Endothelial cell (in vitro differentiated cells): ENCODE measurements at regions not wholly inside any gene's neighbourhood (a gene's known extent, or its start where the extent isn't known, plus 50 kb on each side); places are given as distances from the start of the nearest gene placed in this dataset.
"Not testable (repeated sequence)": the region's sequence is repeated elsewhere in the genome, so short reads cannot be mapped to it uniquely, and the experiment has no call there.

Experiments
- DNase-seq: peaks from one replicate; pipeline ENCODE4 v3.0.0; 2021; ENCODE audit warnings: low spot score
- H3K27ac Mint-ChIP-seq: one replicate; pipeline ENCODE4 v1.8.0; 2021; ENCODE audit warnings: mixed read lengths, inconsistent platforms; ENCODE audit not compliant: unreplicated experiment
- H3K27me3 Mint-ChIP-seq: one replicate; pipeline ENCODE4 v1.8.0; 2021; ENCODE audit warnings: mild to moderate bottlenecking, moderate library complexity, mixed read lengths, inconsistent platforms; ENCODE audit not compliant: unreplicated experiment
- H3K36me3 Mint-ChIP-seq: one replicate; pipeline ENCODE4 v1.8.0; 2021; ENCODE audit warnings: mild to moderate bottlenecking, low read depth, mixed read lengths, inconsistent platforms; ENCODE audit not compliant: unreplicated experiment
- H3K4me1 Mint-ChIP-seq: one replicate; pipeline ENCODE4 v1.8.0; 2021; ENCODE audit warnings: mild to moderate bottlenecking, mixed read lengths, inconsistent platforms; ENCODE audit not compliant: unreplicated experiment
- H3K4me3 Mint-ChIP-seq: one replicate; pipeline ENCODE4 v1.8.0; 2021; ENCODE audit warnings: mild to moderate bottlenecking, mixed read lengths, inconsistent platforms; ENCODE audit not compliant: unreplicated experiment
- H3K9me3 Mint-ChIP-seq: one replicate; pipeline ENCODE4 v1.8.0; 2021; ENCODE audit warnings: mixed read lengths, inconsistent platforms; ENCODE audit not compliant: unreplicated experiment
- TF ChIP-seq, protein P1 (sequence below): fragments of 200-600 bp; sonication (generic); IDR thresholded peaks from one replicate; pipeline ENCODE4 v1.5.0; 2021; ENCODE audit warnings: antibody characterized with exemption; ENCODE audit not compliant: unreplicated experiment

DNA sequence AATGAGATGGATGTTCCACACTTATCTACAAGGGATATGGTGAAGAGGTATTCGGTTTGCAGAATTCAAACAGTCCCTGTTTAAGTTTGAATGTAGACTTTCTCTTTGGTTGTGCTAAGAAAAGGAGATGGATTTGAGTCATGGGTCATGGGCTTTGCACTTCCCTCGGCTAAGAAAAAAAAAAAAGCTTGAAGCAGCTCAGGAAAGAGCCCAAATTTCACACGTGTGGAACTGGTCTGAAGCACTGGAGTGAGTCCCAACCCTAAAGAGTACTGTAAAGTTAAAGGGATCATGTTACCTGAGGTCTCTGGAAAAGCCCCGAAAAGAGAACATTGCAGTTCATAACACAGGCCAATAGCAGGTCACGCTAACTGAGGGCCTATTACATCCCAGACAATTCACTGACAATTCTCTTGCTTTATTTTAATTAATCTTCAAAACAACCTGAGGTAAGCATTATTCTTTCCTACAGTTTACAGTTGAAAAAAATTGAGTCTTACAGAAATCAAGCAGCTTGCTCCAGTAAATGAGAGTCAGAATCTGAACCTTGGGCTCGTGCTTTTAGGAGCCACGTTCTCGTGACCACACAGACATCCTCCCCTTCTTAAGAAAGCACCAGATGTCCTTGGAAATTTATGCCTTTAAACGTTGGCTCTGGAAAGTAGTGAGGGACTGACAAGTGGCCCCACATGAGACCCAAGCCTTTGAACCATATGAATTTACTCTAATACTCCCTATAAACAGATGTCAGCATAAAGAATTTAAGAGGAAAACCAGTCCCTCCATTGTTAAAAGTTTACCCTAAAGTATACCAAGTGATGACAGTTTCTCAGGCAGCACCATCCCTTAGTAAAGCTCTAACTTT, 89.3 kb downstream of the MAD2L1 start:
- H3K9me3 Mint-ChIP-seq, result no peaks in the 10 kb centered on the region
- H3K27ac Mint-ChIP-seq, result no peak overlapping the region
- no peaks in the 10 kb centered on the region for H3K4me1 Mint-ChIP-seq
- TF ChIP-seq, protein P1, sequence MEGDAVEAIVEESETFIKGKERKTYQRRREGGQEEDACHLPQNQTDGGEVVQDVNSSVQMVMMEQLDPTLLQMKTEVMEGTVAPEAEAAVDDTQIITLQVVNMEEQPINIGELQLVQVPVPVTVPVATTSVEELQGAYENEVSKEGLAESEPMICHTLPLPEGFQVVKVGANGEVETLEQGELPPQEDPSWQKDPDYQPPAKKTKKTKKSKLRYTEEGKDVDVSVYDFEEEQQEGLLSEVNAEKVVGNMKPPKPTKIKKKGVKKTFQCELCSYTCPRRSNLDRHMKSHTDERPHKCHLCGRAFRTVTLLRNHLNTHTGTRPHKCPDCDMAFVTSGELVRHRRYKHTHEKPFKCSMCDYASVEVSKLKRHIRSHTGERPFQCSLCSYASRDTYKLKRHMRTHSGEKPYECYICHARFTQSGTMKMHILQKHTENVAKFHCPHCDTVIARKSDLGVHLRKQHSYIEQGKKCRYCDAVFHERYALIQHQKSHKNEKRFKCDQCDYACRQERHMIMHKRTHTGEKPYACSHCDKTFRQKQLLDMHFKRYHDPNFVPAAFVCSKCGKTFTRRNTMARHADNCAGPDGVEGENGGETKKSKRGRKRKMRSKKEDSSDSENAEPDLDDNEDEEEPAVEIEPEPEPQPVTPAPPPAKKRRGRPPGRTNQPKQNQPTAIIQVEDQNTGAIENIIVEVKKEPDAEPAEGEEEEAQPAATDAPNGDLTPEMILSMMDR, result no peak
- H3K36me3 Mint-ChIP-seq, result no peaks in the 10 kb centered on the region
- no peak overlapping the region for H3K4me3 Mint-ChIP-seq
- no peak for DNase-seq
- H3K27me3 Mint-ChIP-seq, result no peaks in the 10 kb centered on the region

DNA sequence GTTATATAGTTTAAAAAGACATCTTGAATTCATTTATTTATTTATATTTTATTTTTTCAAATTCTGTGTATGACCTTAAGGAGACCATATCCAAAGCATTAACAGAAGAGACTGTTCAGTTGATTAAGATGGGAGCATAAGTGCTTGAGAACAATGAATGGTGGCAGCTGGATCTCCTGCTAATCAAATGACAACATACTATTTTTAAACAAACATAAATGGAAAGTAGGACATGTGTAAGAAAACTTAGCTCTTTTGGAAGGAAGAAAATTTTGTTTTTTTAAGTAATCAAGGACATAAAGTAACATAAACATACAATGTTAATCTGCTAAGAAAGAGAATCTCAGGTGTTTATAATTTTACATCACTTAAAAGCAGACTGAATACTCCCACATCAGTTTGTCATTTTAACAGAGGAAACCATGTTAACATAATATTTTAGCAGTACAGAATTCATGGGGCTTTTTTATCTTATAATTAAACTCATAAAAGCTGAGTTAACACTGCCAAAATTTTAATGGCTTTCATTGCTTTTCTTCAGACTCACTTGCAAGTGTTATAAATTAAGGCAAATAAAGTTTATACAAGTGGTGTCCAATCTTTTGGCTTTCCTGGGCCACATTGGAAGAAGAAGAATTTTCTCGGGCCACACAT, 95.1 kb downstream of the MAD2L1 start:
- Mint-ChIP-seq H3K4me3 (no peak overlapping the region), H3K9me3 (no peaks in the 10 kb centered on the region), H3K36me3 (no peaks in the 10 kb centered on the region), H3K27me3 (no peaks in the 10 kb centered on the region), H3K27ac (no peak overlapping the region), H3K4me1 (no peaks in the 10 kb centered on the region)
- TF ChIP-seq, protein P1, result no peak
- DNase-seq, result no peak

DNA sequence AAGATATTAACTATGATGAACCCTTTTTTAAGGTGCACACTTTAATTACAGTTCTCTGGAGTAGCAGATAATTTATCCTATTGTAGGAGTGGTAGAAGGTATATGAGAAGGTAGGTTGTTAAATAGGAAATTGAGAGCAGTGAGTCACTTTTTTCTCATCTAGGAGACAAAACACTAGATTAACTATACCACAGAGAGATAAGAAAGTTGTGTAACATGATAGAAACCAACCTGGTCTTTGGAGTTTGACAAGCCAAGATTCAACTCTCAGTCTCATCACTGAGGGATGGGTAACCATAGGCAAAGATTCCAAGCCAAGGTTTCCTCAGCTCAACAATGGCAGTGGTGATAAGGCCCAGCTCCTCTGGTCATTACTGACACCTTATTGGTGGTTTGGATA, 104.0 kb downstream of the MAD2L1 start:
- no peak for DNase-seq
- H3K36me3 Mint-ChIP-seq, result no peaks in the 10 kb centered on the region
- H3K27ac Mint-ChIP-seq, result no peak overlapping the region
- H3K4me1 Mint-ChIP-seq, result no peaks in the 10 kb centered on the region
- no peak overlapping the region for H3K4me3 Mint-ChIP-seq
- peaks cover 1% of the 10 kb centered on the region for H3K27me3 Mint-ChIP-seq
- no peaks in the 10 kb centered on the region for H3K9me3 Mint-ChIP-seq
- TF ChIP-seq, protein P1, result no peak

DNA sequence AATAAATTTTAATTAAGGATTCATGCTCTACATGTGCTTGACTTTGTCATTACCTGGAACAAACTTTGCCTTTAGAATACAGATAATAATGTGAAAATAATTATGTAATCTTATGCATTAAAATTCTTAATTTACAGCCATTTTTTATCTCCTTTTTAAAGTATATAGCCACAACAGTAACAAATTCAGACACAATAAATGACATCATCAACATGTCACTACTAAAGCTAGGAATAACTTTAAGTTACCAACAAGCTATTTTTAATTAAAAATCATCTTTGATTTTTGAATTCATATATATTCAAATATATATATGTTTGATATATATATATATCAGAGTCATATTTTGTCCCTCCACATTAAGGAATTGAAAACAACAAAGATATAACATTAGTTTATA, 107.7 kb downstream of the MAD2L1 start:
- Mint-ChIP-seq H3K27me3 (peaks cover 1% of the 10 kb centered on the region), H3K4me3 (no peak overlapping the region), H3K4me1 (no peaks in the 10 kb centered on the region), H3K36me3 (no peaks in the 10 kb centered on the region), H3K9me3 (no peaks in the 10 kb centered on the region), H3K27ac (no peak overlapping the region)
- TF ChIP-seq, protein P1, result no peak
- DNase-seq, result no peak

DNA sequence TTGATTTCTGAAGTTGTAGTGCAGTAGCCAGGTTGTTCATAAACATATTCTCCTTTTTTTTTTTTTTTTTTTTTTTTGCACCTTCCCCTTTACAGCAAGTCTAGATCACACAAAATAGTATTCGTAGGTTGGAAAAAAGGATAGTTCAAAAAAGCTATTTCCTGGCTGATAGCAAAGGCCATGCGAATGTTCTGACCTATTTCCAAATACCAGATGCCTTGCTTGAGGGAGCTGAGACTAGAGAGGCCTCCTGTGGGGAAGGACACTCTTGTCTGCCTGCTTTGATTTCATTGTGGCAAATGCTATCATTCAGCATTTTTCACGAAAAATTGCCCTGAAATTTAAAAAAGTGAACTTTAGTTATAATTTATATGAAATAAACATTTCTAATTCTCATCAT, 111.4 kb downstream of the MAD2L1 start:
- DNase-seq, result no peak
- H3K9me3 Mint-ChIP-seq, result no peaks in the 10 kb centered on the region
- H3K36me3 Mint-ChIP-seq, result no peaks in the 10 kb centered on the region
- peaks cover 2% of the 10 kb centered on the region for H3K27me3 Mint-ChIP-seq
- H3K4me1 Mint-ChIP-seq, result no peaks in the 10 kb centered on the region
- no peak overlapping the region for H3K27ac Mint-ChIP-seq
- H3K4me3 Mint-ChIP-seq, result no peak overlapping the region
- TF ChIP-seq, protein P1, result no peak

DNA sequence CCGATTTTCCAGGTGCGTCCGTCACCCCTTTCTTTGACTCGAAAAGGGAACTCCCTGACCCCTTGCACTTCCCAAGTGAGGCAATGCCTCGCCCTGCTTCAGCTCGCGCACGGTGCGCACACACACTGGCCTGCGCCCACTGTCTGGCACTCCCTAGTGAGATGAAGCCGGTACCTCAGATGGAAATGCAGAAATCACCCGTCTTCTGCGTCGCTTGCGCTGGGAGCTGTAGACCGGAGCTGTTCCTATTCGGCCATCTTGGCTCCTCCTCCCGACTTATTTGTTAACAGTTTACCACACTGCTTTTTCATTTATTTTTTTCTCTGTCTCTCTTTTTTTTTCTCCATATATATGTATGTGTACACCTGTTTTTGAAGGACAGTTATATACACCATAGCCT, 112.2 kb downstream of the MAD2L1 start:
- not testable (repeated sequence) for H3K27me3 Mint-ChIP-seq, H3K9me3 Mint-ChIP-seq, H3K36me3 Mint-ChIP-seq, H3K4me1 Mint-ChIP-seq, H3K27ac Mint-ChIP-seq, DNase-seq, H3K4me3 Mint-ChIP-seq
